H1 (cell line): ENCODE measurements at regions not wholly inside any gene's neighbourhood (a gene's known extent, or its start where the extent isn't known, plus 50 kb on each side); places are given as distances from the start of the nearest gene placed in this dataset.
A peak's percentile ranks its signal among the peaks of the same experiment; 100 is the strongest.

Experiments used
- CTCF ChIA-PET: fragments of 300-600 bp; sonication (Branson Sonifier 250); formaldehyde crosslinking; loops from one replicate; lab custom pipeline; 2021; ENCODE audit not compliant: partially characterized antibody; lab: Charles Lee
- POLR2A ChIA-PET: fragments of 300-600 bp; sonication (Branson Sonifier 250); formaldehyde crosslinking; loops from one replicate; lab custom pipeline; 2021; ENCODE audit warnings: inconsistent platforms; ENCODE audit not compliant: partially characterized antibody; lab: Charles Lee
- DNase-seq, 2 experiments: peaks; one replicate each; pipeline versions ENCODE4 v3.0.0 to v3.0.0-alpha.2; 2010 to 2022; ENCODE audit warnings: low spot score in 2 of 2, low read depth in 1 of 2, mixed read lengths in 1 of 2
- FAIRE-seq: peaks from 2 replicates; lab custom pipeline; 2011; peaks lifted over from hg19 to GRCh38; lab: Jason Lieb, UNC
- H2AFZ ChIP-seq: 2 replicates; pipeline ENCODE4 v1.8.1; 2012; ENCODE audit warnings: low read length, inconsistent platforms
- H2AK5ac ChIP-seq: 2 replicates; pipeline ENCODE4 v1.6.1; 2013; ENCODE audit warnings: low read depth, low read length
- H2BK120ac ChIP-seq: replicated peaks from 2 replicates; pipeline ENCODE3; 2013; ENCODE audit warnings: low read depth, low read length, inconsistent platforms
- H2BK12ac ChIP-seq: 2 replicates; pipeline ENCODE4 v1.6.1; 2013; ENCODE audit warnings: low read depth, low read length
- H2BK15ac ChIP-seq: 2 replicates; pipeline ENCODE4 v1.6.1; 2013; ENCODE audit warnings: low read length
- H2BK20ac ChIP-seq: 2 replicates; pipeline ENCODE4 v1.6.1; 2013; ENCODE audit warnings: low read length
- H2BK5ac ChIP-seq: 2 replicates; pipeline ENCODE4 v1.6.1; 2013; ENCODE audit warnings: low read depth, low read length
- H3K14ac ChIP-seq: 2 replicates; pipeline ENCODE4 v1.6.1; 2013; ENCODE audit warnings: inconsistent platforms; ENCODE audit not compliant: insufficient read length
- H3K18ac ChIP-seq: 2 replicates; pipeline ENCODE4 v1.6.1; 2013; ENCODE audit warnings: low read length; ENCODE audit errors: extremely low read depth
- H3K23ac ChIP-seq: 2 replicates; pipeline ENCODE4 v1.6.1; 2013; ENCODE audit warnings: inconsistent platforms; ENCODE audit not compliant: insufficient read length
- H3K23me2 ChIP-seq: 2 replicates; pipeline ENCODE4 v1.6.1; 2013; ENCODE audit warnings: low read depth, low read length
- H3K27ac ChIP-seq: 2 replicates; pipeline ENCODE4 v1.6.1; 2011; ENCODE audit warnings: low read depth, low read length, inconsistent platforms
- H3K27me3 ChIP-seq, 4 experiments: replicated peaks in 1 of 4; 1 replicate in 1 of 4; 2 replicates in 3 of 4; pipeline versions ENCODE4 v1.6.1 to v1.8.1; 2011 to 2013; ENCODE audit warnings: low read length in 3 of 4, mild to moderate bottlenecking in 3 of 4, inconsistent platforms in 2 of 4, mixed read lengths in 2 of 4, moderate library complexity in 1 of 4; ENCODE audit not compliant: control insufficient read depth in 3 of 4, insufficient read depth in 3 of 4; ENCODE audit errors: extremely low read depth in 1 of 4
- H3K36me3 ChIP-seq, 4 experiments: 2 replicates each; pipeline versions ENCODE4 v1.6.1 to v1.8.1; 2011 to 2013; ENCODE audit warnings: mild to moderate bottlenecking in 4 of 4, low read length in 3 of 4, moderate library complexity in 2 of 4, control low read depth in 1 of 4, inconsistent platforms in 1 of 4; ENCODE audit not compliant: insufficient read depth in 4 of 4, control insufficient read depth in 2 of 4
- H3K4ac ChIP-seq: replicated peaks from 2 replicates; pipeline ENCODE3; 2013; ENCODE audit warnings: low read length, low read depth, mixed read lengths, inconsistent platforms; ENCODE audit not compliant: insufficient read length
- H3K4me1 ChIP-seq, 4 experiments: replicated peaks in 1 of 4; 1 replicate in 1 of 4; 2 replicates in 3 of 4; pipeline versions ENCODE4 v1.6.1 to v1.8.1; 2011 to 2013; ENCODE audit warnings: low read length in 3 of 4, inconsistent platforms in 2 of 4, mixed read lengths in 1 of 4; ENCODE audit not compliant: insufficient read depth in 4 of 4, control insufficient read depth in 3 of 4
- H3K4me2 ChIP-seq, 2 experiments: 2 replicates each; pipeline versions ENCODE4 v1.6.1 to v1.8.1; 2011 to 2013; ENCODE audit warnings: low read depth in 2 of 2, low read length in 2 of 2, control low read depth in 1 of 2, inconsistent platforms in 1 of 2, mild to moderate bottlenecking in 1 of 2; ENCODE audit not compliant: insufficient read depth in 1 of 2
- H3K4me3 ChIP-seq, 4 experiments: fragments of 200-600, 300-600 bp in 1 of 4; sonication (generic), shearing (Covaris generic), sonication (Bioruptor Twin) in 1 of 4; 2 replicates each; pipeline versions ENCODE4 v1.5.1 to v1.8.1; 2011 to 2016; ENCODE audit warnings: low read length in 4 of 4, low read depth in 3 of 4, control low read depth in 2 of 4, inconsistent platforms in 2 of 4, mild to moderate bottlenecking in 2 of 4, mixed read lengths in 1 of 4, moderate library complexity in 1 of 4; ENCODE audit not compliant: insufficient read depth in 2 of 4; ENCODE audit errors: extremely low read depth in 1 of 4
- H3K56ac ChIP-seq: replicated peaks from 2 replicates; pipeline ENCODE3; 2013; ENCODE audit warnings: low read depth, mild to moderate bottlenecking, mixed read lengths, low read length, inconsistent platforms; ENCODE audit not compliant: insufficient read length
- H3K79me1 ChIP-seq: 2 replicates; pipeline ENCODE4 v1.6.1; 2013; ENCODE audit warnings: low read depth, low read length, control low read depth
- H3K79me2 ChIP-seq, 2 experiments: 2 replicates each; pipeline versions ENCODE4 v1.6.1 to v1.8.1; 2012 to 2013; ENCODE audit warnings: low read length in 2 of 2, mild to moderate bottlenecking in 2 of 2, inconsistent platforms in 1 of 2; ENCODE audit not compliant: insufficient read depth in 2 of 2, control insufficient read depth in 1 of 2
- H3K9ac ChIP-seq, 4 experiments: replicated peaks in 1 of 4; 1 replicate in 1 of 4; 2 replicates in 3 of 4; pipeline versions ENCODE4 v1.6.1 to v1.8.1; 2011 to 2013; ENCODE audit warnings: low read depth in 3 of 4, low read length in 3 of 4, control low read depth in 2 of 4, mild to moderate bottlenecking in 2 of 4, moderate library complexity in 2 of 4, inconsistent platforms in 1 of 4; ENCODE audit errors: extremely low read depth in 1 of 4
- H3K9me3 ChIP-seq, 2 experiments: 2 replicates each; pipeline versions ENCODE4 v1.6.1 to v1.8.1; 2012 to 2013; ENCODE audit warnings: mild to moderate bottlenecking in 2 of 2, moderate library complexity in 2 of 2, control low read depth in 1 of 2, inconsistent platforms in 1 of 2, low read depth in 1 of 2, low read length in 1 of 2, mixed read lengths in 1 of 2; ENCODE audit not compliant: insufficient read depth in 2 of 2
- H4K20me1 ChIP-seq, 2 experiments: replicated peaks in 1 of 2; 2 replicates each; pipeline versions ENCODE3 to v1.8.1; 2011 to 2013; ENCODE audit warnings: inconsistent platforms in 2 of 2, low read length in 2 of 2, mild to moderate bottlenecking in 1 of 2; ENCODE audit not compliant: insufficient read depth in 2 of 2, control insufficient read depth in 1 of 2
- H4K5ac ChIP-seq: 2 replicates; pipeline ENCODE4 v1.6.1; 2013; ENCODE audit warnings: low read length, low read depth, mixed read lengths, inconsistent platforms; ENCODE audit not compliant: insufficient read length
- H4K8ac ChIP-seq: 2 replicates; pipeline ENCODE4 v1.8.0; 2013; ENCODE audit warnings: mild to moderate bottlenecking, moderate library complexity, low read length, inconsistent platforms; ENCODE audit not compliant: insufficient read depth; ENCODE audit errors: extremely low read depth
- H4K91ac ChIP-seq: replicated peaks from 2 replicates; pipeline ENCODE3; 2013; ENCODE audit warnings: low read length, mixed read lengths, inconsistent platforms; ENCODE audit not compliant: insufficient read length
- TBP ChIP-seq: IDR thresholded peaks from 2 replicates; pipeline ENCODE4 v1.6.1; 2011; ENCODE audit warnings: low read depth, low read length, improper control_type of control experiment
- WGBS, 2 experiments: shearing (Covaris generic) in 1 of 2; methylation state at CpG; one replicate each; pipeline versions ENCODE4 v1.1.6 to v1.1.7; 2013 to 2015; ENCODE audit warnings: low lambda C conversion rate in 2 of 2, mixed read lengths in 2 of 2, inconsistent platforms in 1 of 2, low coverage in 1 of 2, missing lambda C conversion rate in 1 of 2; ENCODE audit not compliant: insufficient replicate concordance in 2 of 2, insufficient coverage in 1 of 2, insufficient read length in 1 of 2; ENCODE audit errors: extremely low coverage in 1 of 2, missing lambda C conversion rate in 1 of 2; 5-methylcytosine and 5-hydroxymethylcytosine counted together
- TF ChIP-seq, protein P1 (sequence below): IDR thresholded peaks from 2 replicates; pipeline ENCODE4 v1.6.1; 2012; ENCODE audit warnings: inconsistent platforms

DNA sequence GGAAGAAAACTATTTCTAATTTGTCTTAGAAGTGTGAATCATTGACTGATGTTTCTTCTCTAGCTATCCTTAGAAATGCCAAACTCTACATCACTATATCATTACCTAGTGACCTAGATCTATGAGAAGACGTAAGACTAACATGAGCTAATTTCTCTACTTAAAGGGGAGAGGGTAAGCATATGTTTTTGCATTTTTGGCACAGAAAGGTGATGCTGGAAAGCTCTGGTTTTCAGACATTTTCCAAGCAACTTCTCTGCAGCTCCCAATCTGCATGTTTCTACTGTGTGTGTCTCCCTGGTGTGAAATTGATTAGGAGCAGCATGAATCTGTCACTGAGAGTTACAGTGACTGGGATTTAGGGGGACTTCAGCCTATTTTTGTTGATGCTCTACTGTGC lies 235.2 kb upstream of the LINC00305 start:
- Histone ChIP-seq H4K5ac (no peak overlapping the region), H4K8ac (no peak overlapping the region), H4K91ac (no peak overlapping the region), H2BK120ac (no peak overlapping the region), H3K27ac (no peak overlapping the region), H3K23me2 (no peaks in the 10 kb centered on the region), H2BK20ac (no peak overlapping the region), H3K27me3 (no peaks in the 10 kb centered on the region), H2AK5ac (no peak overlapping the region), H3K18ac (no peak overlapping the region), H2BK15ac (no peak overlapping the region), H3K56ac (no peak overlapping the region), H3K9ac (no peak overlapping the region), H3K4me3 (no peak overlapping the region), H3K79me2 (no peaks in the 10 kb centered on the region), H3K14ac (no peak overlapping the region), H3K9me3 (no peaks in the 10 kb centered on the region), H3K23ac (no peak overlapping the region), H2BK12ac (no peak overlapping the region), H2BK5ac (no peak overlapping the region), H2AFZ (peak overlapping the region; percentile 84; the same call in 1 of the 2 replicates), H4K20me1 (no peaks in the 10 kb centered on the region), H3K4me1 (no peaks in the 10 kb centered on the region; a peak in 1 of 7 replicates), H3K36me3 (no peaks in the 10 kb centered on the region), H3K4ac (no peak overlapping the region), H3K4me2 (no peak overlapping the region), H3K79me1 (no peaks in the 10 kb centered on the region)
- WGBS, 2 experiments: 96% methylated on average over 1 of the region's 1 CpG; no CpG with 5 or more reads in 1 of the 2 experiments
- DNase-seq: no peak
- POLR2A ChIA-PET: no interaction called here
- CTCF ChIA-PET: no interaction called here
- no peak for FAIRE-seq
- TF ChIP-seq, protein P1, sequence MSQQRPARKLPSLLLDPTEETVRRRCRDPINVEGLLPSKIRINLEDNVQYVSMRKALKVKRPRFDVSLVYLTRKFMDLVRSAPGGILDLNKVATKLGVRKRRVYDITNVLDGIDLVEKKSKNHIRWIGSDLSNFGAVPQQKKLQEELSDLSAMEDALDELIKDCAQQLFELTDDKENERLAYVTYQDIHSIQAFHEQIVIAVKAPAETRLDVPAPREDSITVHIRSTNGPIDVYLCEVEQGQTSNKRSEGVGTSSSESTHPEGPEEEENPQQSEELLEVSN: no peak
- no peak for TF ChIP-seq TBP
